GM12874 (cell line): ENCODE measurements at regions not wholly inside any gene's neighbourhood (a gene's known extent, or its start where the extent isn't known, plus 50 kb on each side); places are given as distances from the start of the nearest gene placed in this dataset.

Experiments used
- TF ChIP-seq, protein P1 (sequence below): IDR thresholded peaks from 2 replicates; pipeline ENCODE4 v1.5.1; 2011; ENCODE audit warnings: low read depth, mild to moderate bottlenecking, control low read depth, low read length, moderate library complexity; ENCODE audit not compliant: insufficient read depth

DNA sequence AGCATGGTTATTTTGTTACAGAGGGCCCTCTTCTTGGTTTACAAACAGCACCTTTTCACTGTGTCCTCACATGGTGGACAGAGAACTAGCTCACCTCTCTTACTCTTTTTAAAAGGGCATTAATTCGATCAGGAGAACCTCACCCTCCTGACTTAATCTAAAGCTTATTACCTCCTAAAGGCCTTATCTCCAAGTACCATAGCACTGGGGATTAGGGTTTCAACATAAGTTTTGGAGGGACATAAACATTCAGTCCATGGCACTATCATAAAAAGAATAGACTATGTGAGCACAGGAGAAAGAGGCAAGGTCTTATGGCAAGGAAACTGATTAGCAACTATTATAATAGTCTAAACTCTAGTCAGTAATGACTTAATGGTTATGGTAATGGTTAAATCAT is 736.2 kb upstream of the ADGRB3 start:
- TF ChIP-seq, protein P1, sequence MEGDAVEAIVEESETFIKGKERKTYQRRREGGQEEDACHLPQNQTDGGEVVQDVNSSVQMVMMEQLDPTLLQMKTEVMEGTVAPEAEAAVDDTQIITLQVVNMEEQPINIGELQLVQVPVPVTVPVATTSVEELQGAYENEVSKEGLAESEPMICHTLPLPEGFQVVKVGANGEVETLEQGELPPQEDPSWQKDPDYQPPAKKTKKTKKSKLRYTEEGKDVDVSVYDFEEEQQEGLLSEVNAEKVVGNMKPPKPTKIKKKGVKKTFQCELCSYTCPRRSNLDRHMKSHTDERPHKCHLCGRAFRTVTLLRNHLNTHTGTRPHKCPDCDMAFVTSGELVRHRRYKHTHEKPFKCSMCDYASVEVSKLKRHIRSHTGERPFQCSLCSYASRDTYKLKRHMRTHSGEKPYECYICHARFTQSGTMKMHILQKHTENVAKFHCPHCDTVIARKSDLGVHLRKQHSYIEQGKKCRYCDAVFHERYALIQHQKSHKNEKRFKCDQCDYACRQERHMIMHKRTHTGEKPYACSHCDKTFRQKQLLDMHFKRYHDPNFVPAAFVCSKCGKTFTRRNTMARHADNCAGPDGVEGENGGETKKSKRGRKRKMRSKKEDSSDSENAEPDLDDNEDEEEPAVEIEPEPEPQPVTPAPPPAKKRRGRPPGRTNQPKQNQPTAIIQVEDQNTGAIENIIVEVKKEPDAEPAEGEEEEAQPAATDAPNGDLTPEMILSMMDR = no peak

DNA sequence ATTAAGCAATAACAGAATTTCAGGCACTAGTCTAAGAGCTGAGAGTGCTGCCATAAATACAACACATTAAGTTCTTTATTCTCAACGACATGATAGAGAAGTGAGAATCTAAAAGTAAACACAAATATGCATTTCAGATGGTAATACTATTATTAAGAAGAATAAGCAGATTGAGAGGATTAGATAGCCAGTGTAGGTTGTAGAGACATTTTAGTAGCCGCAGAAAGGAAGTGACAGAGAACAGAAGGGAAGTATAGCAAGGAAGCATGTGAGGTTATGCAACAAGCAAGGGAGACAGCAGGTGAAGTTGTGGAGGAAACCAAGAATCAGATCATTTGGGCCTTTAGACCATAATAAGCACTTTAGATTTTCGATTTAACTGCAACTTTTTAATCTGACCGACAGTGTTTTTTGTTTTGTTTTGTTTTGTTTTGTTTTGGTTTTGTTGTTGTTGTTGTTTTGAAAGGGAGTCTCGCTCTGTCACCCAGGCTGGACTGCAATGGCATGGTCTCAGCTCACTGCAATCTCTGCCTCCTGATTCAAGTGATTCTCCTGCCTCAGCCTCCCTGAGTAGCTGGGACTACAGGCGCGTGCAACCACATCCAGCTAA is 737.0 kb upstream of the ADGRB3 start:
- TF ChIP-seq, protein P1 = no peak

DNA sequence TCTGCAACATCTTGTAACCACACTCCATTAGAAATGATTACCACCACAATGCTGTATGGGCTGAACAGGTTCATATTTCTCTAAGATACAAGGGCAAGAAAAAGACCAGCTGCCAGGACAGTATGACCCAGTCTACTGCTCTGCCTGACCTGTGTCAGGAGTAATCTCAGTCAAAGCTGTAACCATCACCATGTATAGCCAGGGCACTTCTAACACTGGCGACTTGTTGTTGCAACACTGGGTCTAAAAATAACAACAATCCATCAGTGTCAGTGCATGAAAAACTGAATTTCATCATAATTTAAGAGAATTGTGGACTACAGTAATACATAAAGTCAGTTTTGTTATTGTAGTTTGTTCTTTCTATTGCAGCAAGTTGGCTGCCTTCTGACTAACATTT is 738.6 kb upstream of the ADGRB3 start:
- TF ChIP-seq, protein P1 = no peak

DNA sequence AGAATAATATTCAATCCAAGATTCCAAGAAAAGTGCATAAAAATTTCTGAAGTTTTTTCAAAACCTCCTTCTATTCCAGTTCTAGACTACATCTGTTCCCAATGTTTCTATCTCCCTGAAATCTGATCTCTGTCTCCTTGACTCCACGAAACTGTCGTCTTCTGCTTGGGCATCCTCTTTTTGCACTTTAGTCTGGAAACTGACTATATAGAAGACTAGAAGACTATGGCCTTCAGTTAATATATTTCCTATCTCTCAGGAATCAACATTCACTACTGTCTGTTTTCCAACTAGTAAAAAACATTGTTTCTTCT is 745.4 kb upstream of the ADGRB3 start:
- TF ChIP-seq, protein P1 = no peak

DNA sequence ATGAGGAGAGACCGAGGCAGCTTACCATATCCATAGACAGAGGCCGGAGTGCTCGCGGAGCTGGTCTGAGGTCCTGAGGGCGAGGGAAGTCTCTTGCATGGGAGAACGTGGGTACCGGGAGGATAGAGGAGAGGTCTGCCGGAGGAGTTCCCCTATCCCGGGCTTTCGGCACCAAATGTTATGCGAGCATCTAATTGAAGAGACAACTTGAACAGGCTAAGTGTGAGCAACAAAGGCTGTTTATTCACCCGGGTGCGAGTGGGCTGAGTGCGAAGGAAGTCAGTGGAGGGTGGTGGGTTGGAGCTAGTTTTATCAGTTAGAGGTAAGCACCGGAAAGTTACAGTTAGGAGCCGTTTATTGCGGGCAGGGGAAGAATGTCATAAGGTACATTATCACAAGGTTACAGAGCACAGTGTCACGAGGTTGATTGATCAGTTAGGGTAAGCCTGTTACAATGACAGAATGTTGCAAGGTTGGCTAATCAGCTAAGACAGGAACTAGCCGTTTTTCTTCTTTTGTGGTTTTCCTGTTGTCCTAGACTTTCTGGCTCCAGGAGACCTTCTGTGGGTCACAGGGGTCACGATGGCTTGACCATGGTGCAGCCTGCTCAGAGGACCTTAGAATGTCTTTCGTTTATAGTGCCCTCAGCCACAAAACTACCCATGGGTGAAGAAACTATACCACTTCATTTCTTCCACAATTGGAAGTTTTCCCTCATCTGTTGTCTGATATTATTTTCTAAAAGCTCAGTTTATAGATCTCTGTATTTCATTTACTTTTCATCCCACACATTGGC is 746.0 kb upstream of the ADGRB3 start:
- TF ChIP-seq, protein P1 = no peak

DNA sequence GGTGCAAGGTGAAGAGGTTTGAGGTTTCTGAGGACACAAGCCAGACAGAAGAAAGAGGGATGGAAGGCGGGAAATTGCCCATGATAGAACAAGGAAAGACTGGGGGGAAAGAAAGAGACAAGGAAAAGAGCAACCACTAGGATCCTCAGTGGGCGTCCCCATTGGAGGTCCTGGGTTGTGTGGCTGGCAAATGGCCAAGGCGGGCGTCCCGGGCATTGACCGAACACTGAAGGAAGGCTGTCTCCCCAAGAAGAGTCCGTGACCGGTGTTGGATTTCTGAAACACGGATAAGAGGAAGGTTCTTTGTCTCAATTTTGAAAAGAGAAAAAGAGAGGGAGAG is 746.6 kb upstream of the ADGRB3 start:
- TF ChIP-seq, protein P1 = no peak

DNA sequence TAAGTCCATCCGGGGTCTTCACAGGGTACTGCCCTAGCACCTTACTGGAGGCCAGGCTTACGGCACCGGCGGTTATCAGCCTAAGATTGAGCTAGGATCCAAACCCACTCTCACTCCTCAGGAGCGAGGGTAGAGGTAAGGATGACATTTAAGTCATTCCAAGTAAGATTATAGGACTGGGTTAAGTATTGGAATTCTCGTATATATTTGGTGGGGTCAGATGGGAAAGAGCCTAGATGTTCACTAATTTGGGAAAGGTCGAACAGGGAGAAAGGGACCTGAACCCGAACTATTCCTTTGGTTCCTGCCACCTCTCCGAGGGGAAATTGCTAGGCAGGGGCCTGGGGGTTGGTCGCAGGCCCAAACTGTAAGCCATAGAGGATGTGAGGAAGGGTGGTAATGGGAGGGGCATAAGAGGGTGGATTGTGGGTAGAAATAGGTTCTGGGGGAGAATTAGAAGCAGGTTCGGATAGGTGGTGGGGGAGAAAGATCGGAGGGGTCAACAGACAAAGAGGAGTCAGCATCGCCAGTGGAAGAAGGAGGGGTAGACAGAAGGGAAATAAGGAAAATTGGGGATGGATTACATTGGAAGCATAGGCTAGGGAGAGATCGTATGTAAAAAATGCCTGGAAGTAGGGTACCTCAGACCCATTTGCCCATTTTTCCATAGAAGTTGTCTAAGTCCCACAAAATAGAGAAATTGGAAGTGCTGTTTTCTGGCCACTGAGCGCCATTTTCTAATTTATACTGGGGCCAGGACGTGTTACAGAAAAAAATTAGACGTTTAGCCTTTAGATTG is 747.1 kb upstream of the ADGRB3 start:
- TF ChIP-seq, protein P1 = no peak
